AG08395 (cell line): ENCODE measurements at regions not wholly inside any gene's neighbourhood (a gene's known extent, or its start where the extent isn't known, plus 50 kb on each side); places are given as distances from the start of the nearest gene placed in this dataset.
"Not testable (repeated sequence)": the region's sequence is repeated elsewhere in the genome, so short reads cannot be mapped to it uniquely, and the experiment has no call there.

ENCODE experiments used
- DNase-seq: peaks from one replicate; pipeline ENCODE4 v3.0.0; 2012; ENCODE audit warnings: mixed read lengths, low spot score

GRCh38 chr2:236632295-236633218 is 62.9 kb downstream of the ACKR3 start:
- no peak for DNase-seq

DNA sequence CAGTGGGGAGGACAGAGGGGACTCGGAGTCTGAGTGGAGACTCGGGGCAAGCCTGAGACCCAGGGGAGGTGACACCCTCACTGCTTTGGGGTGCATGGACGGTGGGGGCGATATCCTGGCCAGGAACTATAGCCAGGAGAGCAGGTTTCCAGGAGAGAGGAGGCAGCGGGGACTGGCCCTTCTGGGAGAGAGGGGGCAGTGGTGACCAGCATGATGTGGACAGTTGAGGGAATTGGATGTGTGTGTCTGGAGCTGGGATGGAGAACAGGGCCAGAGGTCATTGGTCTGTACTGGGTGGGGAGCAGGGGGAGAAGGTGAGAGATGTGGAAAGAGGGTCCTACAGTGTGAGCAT is 63.6 kb downstream of the ACKR3 start:
- no peak for DNase-seq

GRCh38 chr2:236633775-236634560 is 64.3 kb downstream of the ACKR3 start:
- no peak for DNase-seq

DNA sequence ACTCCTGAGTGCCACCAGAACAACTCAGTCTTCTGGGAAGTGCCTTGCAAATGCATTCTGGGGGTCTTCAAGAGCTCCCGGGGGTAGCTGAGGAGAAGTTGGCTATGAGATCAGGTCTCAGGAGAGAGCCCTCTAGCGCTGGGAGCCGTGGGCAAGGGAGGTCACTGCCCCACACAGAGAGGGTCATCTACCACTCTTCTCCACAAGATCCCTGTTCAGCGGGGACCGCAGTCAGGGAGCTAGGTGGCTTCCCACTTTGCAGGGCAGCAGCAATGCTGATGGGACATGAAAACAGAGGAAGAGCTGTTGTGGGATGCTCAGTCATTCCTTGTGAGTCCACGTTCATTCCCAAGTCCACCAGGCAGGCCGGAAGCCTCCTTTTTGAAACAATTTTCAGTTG is 66.6 kb downstream of the ACKR3 start:
- no peak for DNase-seq

- no peak for DNase-seq
Observed at GRCh38 chr2:236636714-236637470, 67.3 kb downstream of the ACKR3 start.

DNA sequence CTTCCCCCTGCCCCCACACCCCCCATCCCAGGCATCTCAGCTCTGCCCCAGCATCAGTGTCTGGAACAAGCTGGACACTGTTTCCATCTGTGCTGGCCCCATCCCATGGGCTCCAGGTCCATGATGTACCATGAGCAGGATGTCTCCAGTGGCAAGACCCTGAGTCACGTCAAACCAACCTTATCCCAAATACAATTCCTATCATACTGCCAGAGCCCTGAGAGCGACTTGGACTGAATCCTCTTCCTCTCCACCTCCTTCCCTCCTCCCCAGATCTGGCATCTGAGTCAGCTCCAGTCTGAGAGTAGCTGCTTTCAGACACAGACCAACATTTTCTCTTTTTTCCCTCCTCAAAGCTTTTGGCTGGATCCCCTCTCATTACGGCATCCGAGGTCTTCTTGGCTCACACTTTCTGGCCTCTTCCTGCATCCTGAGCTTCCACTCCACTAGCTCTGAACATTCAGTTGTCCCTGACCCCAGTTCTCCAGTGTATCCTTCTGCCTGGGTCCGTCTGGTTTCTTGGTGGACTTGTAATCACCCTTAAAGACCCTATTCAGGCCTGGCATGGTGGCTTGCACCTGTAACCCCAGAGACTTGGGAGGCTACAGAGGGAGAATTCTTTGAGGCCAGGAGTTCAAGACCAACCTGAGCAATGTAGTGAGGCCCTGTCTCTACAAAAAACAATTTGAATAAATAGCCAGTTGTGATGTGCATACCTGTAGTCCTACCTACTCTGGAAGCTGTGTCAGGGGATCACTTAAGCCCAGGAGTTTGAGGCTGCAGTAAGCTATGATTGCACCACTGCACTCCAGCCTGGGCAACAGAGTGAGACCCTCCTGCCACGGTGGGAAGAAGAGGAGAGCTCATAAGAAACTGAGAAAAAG is 68.3 kb downstream of the ACKR3 start:
- peak; percentile 40 for DNase-seq

GRCh38 chr2:236638707-236639106 is 69.1 kb downstream of the ACKR3 start:
- DNase-seq = no peak

GRCh38 chr2:236639461-236640235 is 70.0 kb downstream of the ACKR3 start:
- no peak for DNase-seq

GRCh38 chr2:236641051-236641726 is 71.6 kb downstream of the ACKR3 start:
- no peak for DNase-seq

GRCh38 chr2:236642125-236642524 is 72.5 kb downstream of the ACKR3 start:
- DNase-seq = peak; percentile 47

- DNase-seq = peak; percentile 97
Observed at GRCh38 chr2:236642584-236643291, 73.1 kb downstream of the ACKR3 start.

- DNase-seq = no peak
Observed at GRCh38 chr2:236643480-236643879, 73.9 kb downstream of the ACKR3 start.

GRCh38 chr2:236644067-236644466 is 74.4 kb downstream of the ACKR3 start:
- no peak for DNase-seq

DNA sequence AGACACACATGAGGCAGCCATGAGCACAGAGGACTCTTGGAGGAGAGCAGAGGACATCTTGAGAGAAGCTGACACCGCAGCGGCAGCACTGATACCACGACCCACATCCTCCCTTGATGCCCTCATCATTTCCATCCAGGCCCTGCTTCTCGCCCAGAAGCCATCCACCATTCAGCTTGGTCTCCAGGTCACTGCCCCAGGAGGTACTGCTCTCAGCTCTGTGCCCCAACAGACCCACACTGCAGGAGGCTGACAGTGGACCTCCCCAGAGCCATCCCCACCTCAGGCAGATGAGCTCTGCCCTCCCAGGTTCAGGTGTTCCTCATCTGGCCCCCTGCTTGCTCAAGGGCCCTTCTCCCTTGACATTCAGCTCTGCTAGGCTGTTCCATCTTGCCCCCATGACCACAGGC is 74.9 kb downstream of the ACKR3 start:
- no peak for DNase-seq

- not testable (repeated sequence) for DNase-seq
Observed at GRCh38 chr2:236645141-236645540, 75.5 kb downstream of the ACKR3 start.

DNA sequence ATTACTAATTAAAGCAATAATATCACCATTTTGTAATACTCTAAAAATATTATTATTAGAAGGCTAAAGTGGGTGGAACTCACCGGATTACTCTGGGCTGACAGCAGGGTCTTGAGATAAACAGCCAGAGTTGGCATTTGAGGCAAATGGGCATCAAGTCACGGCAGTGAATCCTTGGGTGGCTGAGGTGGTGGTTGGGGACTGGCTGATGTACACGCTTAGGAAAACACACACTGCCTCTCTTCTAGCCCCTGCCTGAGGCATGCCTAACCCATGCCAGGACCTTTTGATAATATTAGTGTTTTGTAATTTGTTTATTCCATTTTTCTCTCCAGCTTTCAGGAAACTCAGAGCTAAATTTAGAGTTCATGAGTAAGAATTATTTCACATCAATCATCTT is 76.8 kb downstream of the ACKR3 start:
- DNase-seq = no peak

DNA sequence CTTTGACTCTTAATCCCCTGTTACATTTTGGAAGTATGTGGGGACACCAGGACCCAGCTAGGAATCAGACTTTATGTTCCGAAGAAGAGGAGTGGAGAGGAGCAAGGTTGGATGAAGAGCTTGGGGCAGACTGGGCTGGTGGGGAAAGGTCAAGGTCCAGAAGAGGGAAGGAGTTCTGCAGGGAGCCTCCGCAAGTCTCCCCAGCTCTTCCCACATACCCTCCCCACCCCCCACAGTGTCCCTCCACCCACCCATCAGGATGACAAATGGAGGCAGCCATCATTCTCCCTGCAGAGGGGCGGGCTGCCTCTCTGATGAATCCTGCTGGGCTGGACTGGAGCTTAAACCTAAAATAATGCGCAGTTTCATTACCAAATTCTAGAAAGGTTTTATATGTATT is 77.2 kb downstream of the ACKR3 start:
- DNase-seq = no peak

- DNase-seq = no peak
Observed at GRCh38 chr2:236647621-236648020, 78.0 kb downstream of the ACKR3 start.

DNA sequence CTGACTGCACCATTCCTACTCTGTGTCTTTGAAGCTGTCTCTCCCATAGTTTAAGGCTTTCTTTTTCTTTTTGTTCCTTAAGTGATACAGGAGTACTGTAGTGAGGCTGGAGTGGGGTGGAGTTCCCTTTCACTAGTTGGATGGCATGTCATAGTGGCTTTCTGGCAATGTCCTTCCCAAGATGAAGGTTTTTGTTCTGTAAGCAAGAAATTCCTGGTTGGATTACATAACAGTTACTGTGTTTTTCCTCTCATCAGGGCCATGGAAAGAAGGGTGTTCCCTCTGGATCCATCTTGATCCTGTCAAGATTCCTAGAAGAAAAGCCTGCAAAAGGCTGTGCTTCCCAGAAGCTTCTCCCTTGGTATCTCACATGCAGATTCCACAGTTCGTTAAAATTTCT is 84.2 kb downstream of the ACKR3 start:
- no peak for DNase-seq
